Panc1 (cell line): ENCODE measurements at regions not wholly inside any gene's neighbourhood (a gene's known extent, or its start where the extent isn't known, plus 50 kb on each side); places are given as distances from the start of the nearest gene placed in this dataset.

Experiments
- ATAC-seq: fragments of 200-7000 bp; cut with Tn5 transposase; 2 replicates; pipeline ENCODE4 v1.9.1; 2020; ENCODE audit warnings: mild to moderate bottlenecking, moderate library complexity
- BruUV-seq: library from RNA; stranded (reverse); fragments of 400-500 nt; replicated peaks from 2 replicates; lab custom pipeline; 2021; lab: Mats Ljungman, UMichigan
- CTCF ChIA-PET: fragments of 300-600 bp; sonication (Branson Sonifier 250); formaldehyde crosslinking; loops from one replicate; lab custom pipeline; 2022; ENCODE audit warnings: antibody characterized with exemption; lab: Charles Lee
- POLR2A ChIA-PET: fragments of 300-600 bp; sonication (Branson Sonifier 250); formaldehyde crosslinking; loops from one replicate; lab custom pipeline; 2022; ENCODE audit warnings: antibody characterized with exemption; lab: Charles Lee
- DNase-seq: peaks from one replicate; pipeline ENCODE4 v3.0.0-alpha.2; 2010; ENCODE audit warnings: low read depth, low spot score
- H3K27ac ChIP-seq: 2 replicates; pipeline ENCODE4 v1.5.1; 2011; ENCODE audit warnings: mild to moderate bottlenecking, low read length, inconsistent platforms
- H3K27me3 ChIP-seq: fragments of 200-500 bp; sonication (Bioruptor generic); 2 replicates; pipeline ENCODE4 v1.6.0; 2014; ENCODE audit warnings: low read length, inconsistent platforms; ENCODE audit not compliant: control insufficient read depth, insufficient read depth
- H3K36me3 ChIP-seq: fragments of 200-500 bp; sonication (Bioruptor generic); 2 replicates; pipeline ENCODE4 v1.5.1; 2014; ENCODE audit warnings: inconsistent platforms, mild to moderate bottlenecking, low read length, moderate library complexity; ENCODE audit not compliant: control insufficient read depth, insufficient read depth
- H3K4me1 ChIP-seq: 2 replicates; pipeline ENCODE4 v1.5.1; 2011; ENCODE audit warnings: inconsistent platforms, mild to moderate bottlenecking, low read length, moderate library complexity; ENCODE audit not compliant: control insufficient read depth, insufficient read depth
- H3K4me3 ChIP-seq, 2 experiments: 2 replicates each; pipeline ENCODE4 v1.5.1; 2011 to 2012; ENCODE audit warnings: low read depth in 2 of 2, low read length in 2 of 2, mild to moderate bottlenecking in 2 of 2, inconsistent platforms in 1 of 2, moderate library complexity in 1 of 2
- H3K9me3 ChIP-seq: fragments of 200-500 bp; sonication (Bioruptor generic); 2 replicates; pipeline ENCODE4 v1.5.1; 2014; ENCODE audit warnings: low read depth, mild to moderate bottlenecking, inconsistent platforms, low read length, moderate library complexity; ENCODE audit not compliant: control insufficient read depth, insufficient read depth
- CTCF ChIP-seq: fragments of 450-650 bp; IDR thresholded peaks from 2 replicates; pipeline ENCODE4 v1.5.1; 2017; ENCODE audit warnings: mild to moderate bottlenecking
- POLR2AphosphoS5 ChIP-seq: IDR thresholded peaks from 2 replicates; pipeline ENCODE4 v1.6.1; 2012; ENCODE audit warnings: mild to moderate bottlenecking, low read depth, low read length, moderate library complexity
- SIN3A ChIP-seq: IDR thresholded peaks from 2 replicates; pipeline ENCODE4 v1.6.1; 2012; ENCODE audit warnings: low read depth, mild to moderate bottlenecking, low read length, moderate library complexity, borderline replicate concordance; ENCODE audit not compliant: insufficient read depth
- TCF7L2 ChIP-seq: IDR thresholded peaks from 2 replicates; pipeline ENCODE4 v1.6.1; 2011; ENCODE audit warnings: mild to moderate bottlenecking, low read depth, low read length, inconsistent platforms
- in situ Hi-C: cut with HindIII; loops from 2 replicates; pipeline ENCODE4 v1.10.0; 2016; ENCODE audit warnings: low sequenced_read_pairs, low pct_unique_long_range_greater_than_20kb
- intact Hi-C: fragments of 100-400 bp; cut with micrococcal nuclease; formaldehyde crosslinking; loops from one replicate; pipeline ENCODE4 v1.10.0; 2022; ENCODE audit not compliant: unreplicated experiment
- TF ChIP-seq, protein P1 (sequence below), 2 experiments: IDR thresholded peaks; 2 replicates each; pipeline ENCODE4 v1.6.1; 2011 to 2012; ENCODE audit warnings: low read depth in 2 of 2, control low read depth in 1 of 2, low read length in 1 of 2, mild to moderate bottlenecking in 1 of 2, moderate library complexity in 1 of 2; ENCODE audit not compliant: insufficient read depth in 1 of 2

DNA sequence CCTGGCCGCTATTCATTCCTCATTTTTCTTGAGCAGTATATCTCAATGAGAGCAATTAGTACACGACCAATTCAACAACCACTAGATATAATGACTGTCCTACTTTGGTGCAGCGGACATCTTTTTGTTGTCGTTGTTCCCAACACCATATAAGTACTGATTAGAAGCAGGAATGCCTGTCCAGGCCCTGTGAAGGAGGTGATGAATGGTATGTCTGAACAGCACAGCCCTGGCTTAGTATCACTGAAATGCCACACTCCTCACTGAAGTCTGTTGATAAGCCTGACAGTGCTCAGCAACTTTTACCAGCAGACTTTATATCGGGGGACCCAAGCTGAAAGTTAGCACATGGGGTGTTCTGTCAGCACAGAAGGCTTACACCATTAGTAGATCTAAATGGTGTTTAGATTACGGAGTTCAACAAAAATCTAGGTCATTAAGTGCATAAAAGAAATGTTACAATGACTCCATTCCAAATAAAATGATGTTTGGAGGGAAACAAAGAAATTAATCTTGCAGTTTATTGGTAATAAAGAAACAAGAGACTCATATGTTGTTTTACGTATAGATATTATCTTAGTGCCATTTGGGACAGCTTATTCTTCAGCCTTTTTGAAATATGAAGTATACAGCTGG is 228.3 kb upstream of the TTC29 start:
- Histone ChIP-seq H3K4me1 (no peaks in the 10 kb centered on the region), H3K27me3 (no peaks in the 10 kb centered on the region), H3K27ac (no peak overlapping the region), H3K36me3 (no peaks in the 10 kb centered on the region), H3K4me3 (no peak overlapping the region), H3K9me3 (no peaks in the 10 kb centered on the region)
- BruUV-seq: no TSS peak
- DNase-seq (no peak), ATAC-seq (no peak)
- ChIA-PET CTCF (no interaction called here), POLR2A (no interaction called here)
- TF ChIP-seq TCF7L2 (no peak), SIN3A (no peak), POLR2AphosphoS5 (no peak)
- intact Hi-C loops: no loop called here
- in situ Hi-C loops: no loop called here

DNA sequence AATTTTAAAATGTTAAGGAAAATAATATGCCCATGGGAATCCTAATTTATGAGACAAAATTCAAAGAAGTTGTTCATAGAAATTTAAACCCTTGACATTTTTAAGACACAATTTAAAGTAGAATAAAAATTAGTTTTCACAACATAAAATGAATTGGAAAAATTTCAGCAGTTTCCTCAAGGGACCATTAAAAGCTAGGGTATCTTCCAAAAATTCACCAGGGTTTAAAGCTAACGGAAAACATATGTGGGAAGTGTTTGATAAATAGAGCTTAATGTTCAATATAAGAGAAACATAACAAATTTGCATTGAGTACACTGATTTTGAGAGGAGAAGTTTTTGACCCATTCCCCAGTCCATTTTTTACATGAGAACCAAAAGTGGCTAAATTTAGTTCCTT is 228.9 kb upstream of the TTC29 start:
- H3K4me3 ChIP-seq: no peak overlapping the region
- TF ChIP-seq, protein P1, sequence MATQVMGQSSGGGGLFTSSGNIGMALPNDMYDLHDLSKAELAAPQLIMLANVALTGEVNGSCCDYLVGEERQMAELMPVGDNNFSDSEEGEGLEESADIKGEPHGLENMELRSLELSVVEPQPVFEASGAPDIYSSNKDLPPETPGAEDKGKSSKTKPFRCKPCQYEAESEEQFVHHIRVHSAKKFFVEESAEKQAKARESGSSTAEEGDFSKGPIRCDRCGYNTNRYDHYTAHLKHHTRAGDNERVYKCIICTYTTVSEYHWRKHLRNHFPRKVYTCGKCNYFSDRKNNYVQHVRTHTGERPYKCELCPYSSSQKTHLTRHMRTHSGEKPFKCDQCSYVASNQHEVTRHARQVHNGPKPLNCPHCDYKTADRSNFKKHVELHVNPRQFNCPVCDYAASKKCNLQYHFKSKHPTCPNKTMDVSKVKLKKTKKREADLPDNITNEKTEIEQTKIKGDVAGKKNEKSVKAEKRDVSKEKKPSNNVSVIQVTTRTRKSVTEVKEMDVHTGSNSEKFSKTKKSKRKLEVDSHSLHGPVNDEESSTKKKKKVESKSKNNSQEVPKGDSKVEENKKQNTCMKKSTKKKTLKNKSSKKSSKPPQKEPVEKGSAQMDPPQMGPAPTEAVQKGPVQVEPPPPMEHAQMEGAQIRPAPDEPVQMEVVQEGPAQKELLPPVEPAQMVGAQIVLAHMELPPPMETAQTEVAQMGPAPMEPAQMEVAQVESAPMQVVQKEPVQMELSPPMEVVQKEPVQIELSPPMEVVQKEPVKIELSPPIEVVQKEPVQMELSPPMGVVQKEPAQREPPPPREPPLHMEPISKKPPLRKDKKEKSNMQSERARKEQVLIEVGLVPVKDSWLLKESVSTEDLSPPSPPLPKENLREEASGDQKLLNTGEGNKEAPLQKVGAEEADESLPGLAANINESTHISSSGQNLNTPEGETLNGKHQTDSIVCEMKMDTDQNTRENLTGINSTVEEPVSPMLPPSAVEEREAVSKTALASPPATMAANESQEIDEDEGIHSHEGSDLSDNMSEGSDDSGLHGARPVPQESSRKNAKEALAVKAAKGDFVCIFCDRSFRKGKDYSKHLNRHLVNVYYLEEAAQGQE (IDR thresholded peaks at IDR 0.05; ENCODE audit: insufficient read depth in 1 of 2, low read depth in 2 of 2, low read length in 1 of 2): no peak
- TF ChIP-seq POLR2AphosphoS5: no peak
- no peak for TF ChIP-seq SIN3A
- no peak for TF ChIP-seq CTCF
- TF ChIP-seq TCF7L2: no peak
- H3K36me3 ChIP-seq: no peaks in the 10 kb centered on the region
- BruUV-seq: no TSS peak
- in situ Hi-C loops: no loop called here
- ChIA-PET CTCF (no interaction called here), POLR2A (no interaction called here)
- H3K9me3 ChIP-seq: no peaks in the 10 kb centered on the region
- H3K27me3 ChIP-seq: no peaks in the 10 kb centered on the region
- H3K4me1 ChIP-seq: no peaks in the 10 kb centered on the region
- no peak for DNase-seq
- intact Hi-C loops: no loop called here
- H3K27ac ChIP-seq: no peak overlapping the region
- no peak for ATAC-seq

DNA sequence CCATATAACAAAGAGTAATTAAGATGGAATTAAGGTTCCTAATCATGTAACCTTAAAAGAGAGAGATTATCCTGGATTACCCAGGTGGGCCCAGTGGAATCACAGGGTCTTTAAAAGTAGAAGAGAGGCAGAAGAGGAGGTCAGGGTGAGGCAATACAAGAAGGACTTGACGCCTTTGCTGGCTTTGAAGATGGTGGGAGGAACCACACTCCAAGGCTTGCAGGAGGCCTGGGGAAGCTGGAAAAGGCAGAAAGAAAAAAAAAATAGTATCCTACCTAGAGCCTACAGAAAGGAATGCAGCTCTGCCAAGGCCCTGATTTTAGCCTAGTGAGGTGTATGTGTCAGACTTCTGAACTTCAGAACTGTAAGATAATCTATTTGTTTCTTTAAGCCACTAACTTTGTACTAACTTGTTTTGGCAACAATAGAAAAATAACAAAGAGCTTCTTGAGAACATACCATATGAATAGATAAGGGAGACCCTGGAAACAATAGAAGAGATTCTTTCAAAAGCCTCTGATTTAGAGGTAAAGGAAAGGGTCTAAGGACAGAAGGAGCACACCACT is 229.9 kb upstream of the TTC29 start:
- POLR2A ChIA-PET: no interaction called here
- H3K4me3 ChIP-seq: no peak overlapping the region
- ATAC-seq (no peak), DNase-seq (no peak)
- intact Hi-C loops: no loop called here
- H3K27me3 ChIP-seq: no peaks in the 10 kb centered on the region
- no peak overlapping the region for H3K27ac ChIP-seq
- no TSS peak for BruUV-seq
- H3K4me1 ChIP-seq: no peaks in the 10 kb centered on the region
- CTCF ChIA-PET: no interaction called here
- TF ChIP-seq SIN3A (no peak), POLR2AphosphoS5 (no peak), CTCF (no peak), TCF7L2 (no peak)
- TF ChIP-seq, protein P1 (IDR thresholded peaks at IDR 0.05; ENCODE audit: insufficient read depth in 1 of 2, low read depth in 2 of 2, low read length in 1 of 2): no peak
- H3K9me3 ChIP-seq: no peaks in the 10 kb centered on the region
- H3K36me3 ChIP-seq: no peaks in the 10 kb centered on the region
- in situ Hi-C loops: no loop called here
